ENCODE measurements at regions not wholly inside any gene's neighbourhood (a gene's known extent, or its start where the extent isn't known, plus 50 kb on each side); places are given as distances from the start of the nearest gene placed in this dataset.
"Not testable (repeated sequence)": the region's sequence is repeated elsewhere in the genome, so short reads cannot be mapped to it uniquely, and the experiment has no call there.

GRCh38 chrX:63058204-63058603 is 292.9 kb downstream of the SPIN4 start:
- DNase-seq: no peak
- H3K9me3 Mint-ChIP-seq: peaks cover 11% of the 10 kb centered on the region
- no peak overlapping the region for H3K27ac Mint-ChIP-seq
- no peaks in the 10 kb centered on the region for H3K27me3 Mint-ChIP-seq (ENCODE audit: insufficient read depth)
- no peak for TF ChIP-seq CTCF (IDR thresholded peaks at IDR 0.05)
- H3K36me3 Mint-ChIP-seq (ENCODE audit: low read depth): no peaks in the 10 kb centered on the region
- H3K4me3 Mint-ChIP-seq: no peak overlapping the region
- H3K4me1 Mint-ChIP-seq (ENCODE audit: low read depth): no peaks in the 10 kb centered on the region

GRCh38 chrX:63050225-63050624 is 300.9 kb downstream of the SPIN4 start:
- H3K27ac Mint-ChIP-seq: no peak overlapping the region

GRCh38 chrX:63032811-63033210 is 318.3 kb downstream of the SPIN4 start:
- Mint-ChIP-seq H3K36me3 (ENCODE audit: low read depth) (no peaks in the 10 kb centered on the region), H3K9me3 (0 out of 2 replicates have a peak, but pooled peaks cover 4% of the 10 kb centered on the region), H3K27ac (no peak overlapping the region), H3K4me1 (ENCODE audit: low read depth) (no peaks in the 10 kb centered on the region), H3K4me3 (no peak overlapping the region), H3K27me3 (ENCODE audit: insufficient read depth) (no peaks in the 10 kb centered on the region)
- no peak for TF ChIP-seq CTCF (IDR thresholded peaks at IDR 0.05)
- no peak for DNase-seq

More at GRCh38 chrX:63050225-63050624, 300.9 kb downstream of the SPIN4 start:
- H3K4me3 Mint-ChIP-seq: no peak overlapping the region
- DNase-seq: no peak
- no peaks in the 10 kb centered on the region; the same call in 1 of the 2 replicates for H3K9me3 Mint-ChIP-seq
- H3K36me3 Mint-ChIP-seq (ENCODE audit: low read depth): no peaks in the 10 kb centered on the region
- TF ChIP-seq CTCF (IDR thresholded peaks at IDR 0.05): no peak
- H3K27me3 Mint-ChIP-seq (ENCODE audit: insufficient read depth): no peaks in the 10 kb centered on the region
- H3K4me1 Mint-ChIP-seq (ENCODE audit: low read depth): no peaks in the 10 kb centered on the region

GRCh38 chrX:63013549-63013948 is 337.6 kb downstream of the SPIN4 start:
- no peak for DNase-seq
- no peak overlapping the region for H3K4me3 Mint-ChIP-seq
- H3K36me3 Mint-ChIP-seq (ENCODE audit: low read depth): no peaks in the 10 kb centered on the region
- no peaks in the 10 kb centered on the region for H3K4me1 Mint-ChIP-seq (ENCODE audit: low read depth)
- H3K27ac Mint-ChIP-seq: no peak overlapping the region
- H3K9me3 Mint-ChIP-seq: peaks cover 12% of the 10 kb centered on the region
- no peak for TF ChIP-seq CTCF (IDR thresholded peaks at IDR 0.05)
- no peaks in the 10 kb centered on the region for H3K27me3 Mint-ChIP-seq (ENCODE audit: insufficient read depth)

- peaks cover 12% of the 10 kb centered on the region for H3K9me3 Mint-ChIP-seq
- H3K4me1 Mint-ChIP-seq (ENCODE audit: low read depth): no peaks in the 10 kb centered on the region
- H3K4me3 Mint-ChIP-seq: no peak overlapping the region
- no peaks in the 10 kb centered on the region for H3K36me3 Mint-ChIP-seq (ENCODE audit: low read depth)
- no peak for DNase-seq
- H3K27ac Mint-ChIP-seq: no peak overlapping the region
- no peaks in the 10 kb centered on the region for H3K27me3 Mint-ChIP-seq (ENCODE audit: insufficient read depth)
- no peak for TF ChIP-seq CTCF (IDR thresholded peaks at IDR 0.05)
Observed at GRCh38 chrX:63012574-63012973, 338.6 kb downstream of the SPIN4 start.

- not testable (repeated sequence) for H3K27me3 Mint-ChIP-seq (ENCODE audit: insufficient read depth); H3K36me3 Mint-ChIP-seq (ENCODE audit: low read depth); H3K4me3 Mint-ChIP-seq; DNase-seq; H3K9me3 Mint-ChIP-seq; H3K27ac Mint-ChIP-seq; H3K4me1 Mint-ChIP-seq (ENCODE audit: low read depth)
Observed at GRCh38 chrX:63000196-63000595, 350.9 kb downstream of the SPIN4 start.
